D721Med (cell line): ENCODE measurements at regions not wholly inside any gene's neighbourhood (a gene's known extent, or its start where the extent isn't known, plus 50 kb on each side); places are given as distances from the start of the nearest gene placed in this dataset.

ENCODE experiments used
- DNase-seq: peaks from one replicate; pipeline ENCODE4 v3.0.0; 2011; ENCODE audit warnings: low spot score; ENCODE audit not compliant: insufficient read length
- FAIRE-seq: peaks from 2 replicates; lab custom pipeline; 2011; peaks lifted over from hg19 to GRCh38; lab: Jason Lieb, UNC
- CTCF ChIP-seq: IDR thresholded peaks from 2 replicates; pipeline ENCODE4 v1.5.1; 2012; ENCODE audit warnings: mild to moderate bottlenecking, control low read depth; ENCODE audit not compliant: insufficient read depth; ENCODE audit errors: missing control alignments

GRCh38 chr21:32907521-32907920, 118.2 kb upstream of the OLIG2 start:
- FAIRE-seq (no peak), DNase-seq (no peak)
- no peak for TF ChIP-seq CTCF

- no peak for TF ChIP-seq CTCF
- FAIRE-seq = peak; percentile 51
These were observed 117.2 kb upstream of the OLIG2 start for GRCh38 chr21:32908534-32908933.

GRCh38 chr21:32909393-32909792, 116.3 kb upstream of the OLIG2 start:
- no peak for TF ChIP-seq CTCF
- no peak for FAIRE-seq
- DNase-seq = no peak

More at GRCh38 chr21:32908534-32908933, 117.2 kb upstream of the OLIG2 start:
- DNase-seq = no peak

- no peak for FAIRE-seq
- DNase-seq = no peak
- no peak for TF ChIP-seq CTCF
These were observed 111.2 kb upstream of the OLIG2 start for GRCh38 chr21:32914424-32915039.

GRCh38 chr21:32915099-32915498, 110.6 kb upstream of the OLIG2 start:
- no peak for DNase-seq
- FAIRE-seq = no peak
- TF ChIP-seq CTCF = no peak

GRCh38 chr21:32916088-32916487, 109.6 kb upstream of the OLIG2 start:
- TF ChIP-seq CTCF = no peak
- FAIRE-seq (no peak), DNase-seq (no peak)

- DNase-seq = no peak
- FAIRE-seq = no peak
- TF ChIP-seq CTCF = no peak
These were observed 109.1 kb upstream of the OLIG2 start for GRCh38 chr21:32916522-32917099.
